Inflammatory macrophage (primary cell): ENCODE measurements at regions not wholly inside any gene's neighbourhood (a gene's known extent, or its start where the extent isn't known, plus 50 kb on each side); places are given as distances from the start of the nearest gene placed in this dataset.
A peak's percentile ranks its signal among the peaks of the same experiment; 100 is the strongest.
"Not testable (repeated sequence)": the region's sequence is repeated elsewhere in the genome, so short reads cannot be mapped to it uniquely, and the experiment has no call there.

Experiments
- DNase-seq, 2 donors: peaks; one replicate each; pipeline ENCODE4 v3.0.0-alpha.2; 2020 to 2022

DNA sequence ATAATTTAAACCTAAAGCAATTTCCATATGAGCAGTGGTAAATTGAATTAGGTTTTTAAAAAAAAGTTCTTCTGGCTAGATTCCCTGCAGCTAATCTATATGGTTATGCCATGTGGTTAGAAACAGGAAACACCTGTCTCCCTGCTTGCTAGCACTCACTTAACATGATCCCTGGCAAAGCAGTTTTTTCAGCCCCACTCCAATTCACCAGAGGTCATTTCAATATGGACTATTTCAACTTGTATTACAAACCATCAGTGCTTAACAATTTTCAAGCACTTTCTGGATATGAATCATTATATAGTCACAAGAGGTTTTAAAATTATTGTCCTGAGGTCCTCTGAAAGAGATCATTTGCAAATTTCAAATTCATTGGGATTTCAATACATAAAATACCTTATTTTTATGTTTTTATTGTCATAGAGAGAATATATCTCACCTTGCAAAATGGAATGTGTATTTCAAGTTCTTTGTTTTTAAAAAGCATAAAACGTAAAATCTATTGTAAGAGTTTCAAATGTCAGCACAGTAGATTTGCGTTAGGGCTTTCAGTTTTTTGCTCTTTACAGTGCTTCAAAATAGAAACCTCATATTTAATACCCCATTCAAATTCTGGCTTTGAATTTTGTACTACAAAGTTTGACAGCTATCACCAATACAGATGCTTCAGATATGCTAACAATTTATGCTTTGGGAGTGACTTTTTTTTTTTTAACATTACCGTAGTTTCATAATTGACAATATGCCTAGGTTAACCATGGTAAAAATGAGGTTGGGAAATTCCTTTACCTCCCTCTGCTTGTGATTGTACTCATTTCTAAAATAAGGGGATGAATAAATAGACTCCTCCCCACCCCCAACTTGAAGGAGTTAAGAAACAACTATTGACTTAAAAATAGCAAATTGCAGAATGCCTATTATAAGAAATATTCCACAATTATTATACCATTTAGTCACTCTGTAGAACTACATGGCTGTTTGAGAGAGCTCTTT is 117.5 kb upstream of the HGF start:
- DNase-seq, result no peak

DNA sequence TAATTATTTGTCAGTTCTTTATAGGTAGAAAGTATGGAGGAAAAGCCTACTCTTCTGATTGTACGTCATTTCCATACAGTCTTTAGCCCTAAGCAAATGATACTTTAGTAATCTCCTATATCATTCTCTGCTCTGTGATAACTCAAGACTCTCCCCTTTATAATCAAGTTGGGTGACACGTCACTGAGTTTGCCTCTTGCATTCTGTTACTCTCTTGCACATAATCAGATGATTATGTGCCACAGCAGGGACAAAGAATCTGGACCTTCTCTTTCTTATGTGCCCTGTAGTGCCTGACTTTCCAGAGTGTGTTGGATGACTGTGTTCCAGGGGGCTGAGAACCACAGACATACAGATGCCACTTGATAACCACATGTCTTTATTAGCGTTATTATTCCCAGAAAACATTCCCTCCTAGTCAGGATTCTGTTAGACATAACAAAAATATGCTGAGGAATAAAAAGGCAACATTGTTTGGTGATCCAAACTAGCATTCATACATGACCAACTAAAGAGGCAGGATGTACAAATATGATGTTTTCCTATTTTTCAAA is 116.4 kb upstream of the HGF start:
- no peak for DNase-seq

DNA sequence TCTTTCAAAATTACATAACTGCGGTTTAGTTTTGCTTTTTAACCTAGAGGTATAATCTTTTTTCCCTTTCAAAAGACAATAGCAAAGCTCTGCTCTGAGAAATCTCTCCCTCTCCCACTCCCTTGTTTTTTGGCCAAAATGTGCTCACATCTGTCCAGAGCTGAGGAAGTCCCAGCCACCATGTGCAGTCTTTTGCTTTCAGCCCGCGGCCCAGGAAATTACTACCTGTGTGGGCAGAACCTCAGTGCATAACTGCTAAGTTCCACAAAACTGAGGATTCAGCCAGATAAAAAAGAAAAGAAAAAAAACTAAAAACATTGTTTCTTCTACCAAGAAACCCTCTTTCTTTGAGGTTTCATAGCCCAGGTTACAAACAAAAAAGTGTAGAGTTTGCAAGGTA is 115.0 kb upstream of the HGF start:
- DNase-seq, result peak in 1 of 2 donors; percentile 36

DNA sequence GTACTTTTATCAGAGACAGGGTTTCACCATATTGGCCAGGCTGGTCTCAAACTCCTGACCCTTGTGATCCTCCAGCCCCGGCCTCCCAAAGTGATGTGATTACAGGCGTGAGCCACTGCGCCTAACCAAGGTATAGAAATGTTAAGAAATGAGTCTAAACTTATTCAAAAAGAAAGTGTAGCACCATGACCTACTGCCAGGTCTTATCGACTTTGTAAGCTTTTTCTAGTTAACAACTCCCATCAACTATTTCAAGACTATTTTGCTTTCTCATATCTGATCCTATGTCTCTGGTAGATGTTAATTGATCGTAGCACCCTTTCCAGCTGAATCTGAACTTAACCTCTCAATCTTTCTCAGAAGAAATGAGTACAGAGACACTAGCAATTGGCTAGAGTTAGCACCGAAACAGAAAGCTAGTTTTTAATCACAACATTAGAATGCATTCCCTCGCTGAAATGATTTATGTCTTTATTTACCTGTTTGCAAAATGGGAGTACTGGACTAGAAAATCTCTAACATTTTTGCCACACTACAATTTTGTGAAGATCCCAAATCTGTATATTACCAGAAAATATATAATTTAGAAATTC is 114.0 kb upstream of the HGF start:
- no peak for DNase-seq

DNA sequence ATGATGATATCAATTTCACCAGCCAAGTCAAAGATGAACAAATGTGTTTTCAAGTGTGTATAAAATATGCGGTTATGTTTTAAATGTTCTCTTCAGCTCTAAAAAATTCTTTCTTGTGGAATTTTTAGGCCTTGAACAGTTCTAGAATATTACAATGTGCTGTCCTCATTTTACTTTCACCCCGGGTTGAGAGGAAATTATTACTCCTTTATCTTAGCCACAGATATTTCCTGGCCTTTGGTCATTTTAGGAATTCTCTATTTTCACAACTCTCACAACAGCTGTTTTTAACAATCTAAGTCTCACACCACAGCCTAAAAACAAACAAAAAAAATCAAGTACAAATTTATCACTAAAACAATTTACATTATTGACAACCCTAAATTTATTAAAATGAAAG is 112.2 kb upstream of the HGF start:
- DNase-seq, result no peak

DNA sequence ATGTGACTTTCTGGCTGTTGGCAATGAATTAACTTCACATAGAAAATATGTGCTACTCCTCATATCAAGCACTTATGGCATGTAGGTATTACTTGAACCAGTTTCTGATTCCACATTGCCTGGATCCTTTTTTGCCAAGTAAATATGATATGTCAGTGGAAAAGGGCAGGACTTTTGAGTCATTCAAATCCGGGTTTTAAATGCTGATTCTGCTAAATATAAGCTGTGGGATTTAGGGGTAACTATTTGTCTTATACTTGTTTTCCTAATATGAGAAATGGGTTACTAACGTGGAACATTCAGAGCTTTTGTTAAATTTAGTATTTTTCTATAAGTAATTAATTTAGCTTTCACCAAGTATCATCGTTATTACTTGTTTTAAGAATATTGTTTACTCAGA is 108.0 kb upstream of the HGF start:
- no peak for DNase-seq

DNA sequence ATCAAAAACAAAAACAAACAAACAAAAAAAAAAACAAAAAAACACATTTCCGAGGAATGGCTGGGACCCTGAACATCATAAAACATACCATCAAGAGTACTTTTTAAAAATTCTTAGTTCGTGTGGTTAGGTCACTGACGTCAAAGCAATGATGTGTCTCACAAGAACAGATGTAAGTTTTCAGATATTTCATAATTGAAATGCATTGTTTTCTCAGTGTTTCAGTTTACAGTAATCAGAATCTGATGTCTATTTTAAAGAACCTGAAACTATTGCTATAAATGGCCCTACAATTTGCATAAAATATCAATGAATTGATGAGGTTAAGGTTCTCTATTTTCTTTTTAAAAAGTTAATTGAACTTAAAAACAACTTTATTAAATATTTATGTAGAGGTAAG is 103.7 kb upstream of the HGF start:
- no peak for DNase-seq

DNA sequence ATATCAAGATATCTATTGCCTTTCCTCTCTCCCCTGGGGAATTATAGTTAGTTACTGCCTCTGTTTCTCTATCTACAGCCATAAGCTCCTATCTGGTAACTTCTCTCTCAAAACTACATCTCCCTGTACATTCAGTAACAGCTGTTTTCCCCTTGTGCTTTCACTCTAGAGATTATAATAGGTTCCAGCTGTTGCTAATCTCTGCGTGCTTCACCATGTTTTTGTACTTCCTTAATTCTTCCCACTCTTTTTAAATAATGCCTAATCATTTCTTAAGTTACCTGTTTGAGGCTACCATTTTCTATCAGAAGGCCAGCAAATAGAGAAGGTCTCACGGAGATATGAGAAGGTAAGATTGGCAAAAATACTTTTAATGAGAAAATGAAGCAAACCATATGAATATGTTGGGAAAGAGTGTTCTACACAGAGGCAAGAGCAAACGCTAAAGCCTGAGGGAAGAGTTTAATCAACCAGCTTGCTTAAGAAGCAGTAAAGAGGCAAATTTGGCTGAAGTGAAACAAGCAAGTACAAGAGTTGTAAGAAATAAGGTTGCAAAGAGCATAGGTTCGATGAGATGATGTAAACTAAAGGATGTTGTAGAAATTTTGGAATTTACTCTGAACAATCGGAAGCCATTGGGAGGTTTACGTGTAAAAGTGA is 101.9 kb upstream of the HGF start:
- DNase-seq, result no peak

DNA sequence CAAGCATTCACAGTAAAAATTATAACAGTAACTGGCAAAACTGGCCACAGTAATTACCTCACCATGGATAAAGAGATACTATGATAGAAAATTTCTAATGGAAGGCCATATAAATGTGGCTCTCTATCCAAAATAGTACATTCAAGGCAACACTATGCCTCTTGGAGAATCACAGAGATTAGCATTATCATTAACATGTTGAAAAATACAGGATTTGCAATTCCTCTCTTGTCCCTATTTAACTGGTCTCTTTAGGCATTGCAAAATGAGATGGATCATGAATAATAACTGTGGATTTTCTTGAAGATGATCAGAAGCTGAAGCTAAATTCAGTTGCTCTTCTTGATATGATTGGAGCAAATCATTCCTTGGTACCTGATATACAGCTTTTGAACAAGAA is 100.8 kb upstream of the HGF start:
- DNase-seq, result no peak

DNA sequence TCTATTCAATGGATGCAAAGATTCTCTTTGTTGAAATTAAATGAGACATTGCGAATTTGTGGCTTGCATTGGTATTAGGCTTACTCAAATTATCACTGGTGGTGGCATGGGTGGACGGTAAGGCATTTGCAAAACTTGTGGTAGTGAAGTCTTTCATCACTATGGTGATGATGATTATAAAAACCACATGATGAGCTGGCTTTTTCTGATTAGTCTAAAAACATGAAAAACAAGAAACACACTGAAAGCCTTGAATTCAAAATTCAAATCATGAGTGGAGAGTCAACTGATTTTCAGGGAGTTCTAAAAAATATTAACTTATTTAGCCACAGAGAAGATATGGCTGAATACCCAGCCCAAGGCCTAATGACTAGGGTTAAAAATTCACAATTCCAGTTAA is 99.8 kb upstream of the HGF start:
- no peak for DNase-seq

DNA sequence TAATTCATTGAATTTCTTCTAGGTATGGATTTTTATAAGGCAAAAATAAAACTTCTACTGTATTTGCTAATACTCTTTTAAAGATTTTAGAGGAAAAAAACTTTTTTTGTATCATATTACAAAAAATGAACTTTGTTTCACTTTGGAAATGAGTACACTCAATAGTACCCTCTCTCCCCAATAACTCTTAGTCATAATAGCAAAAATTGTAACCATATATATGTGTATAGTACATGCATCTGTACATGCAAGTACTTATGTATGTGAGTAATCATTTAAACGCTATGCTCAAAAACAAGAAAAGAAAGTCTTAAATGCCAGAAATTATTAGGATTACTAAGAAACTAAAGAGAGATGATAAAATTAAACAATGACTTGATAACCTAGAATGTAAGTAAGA is 95.9 kb upstream of the HGF start:
- no peak for DNase-seq

DNA sequence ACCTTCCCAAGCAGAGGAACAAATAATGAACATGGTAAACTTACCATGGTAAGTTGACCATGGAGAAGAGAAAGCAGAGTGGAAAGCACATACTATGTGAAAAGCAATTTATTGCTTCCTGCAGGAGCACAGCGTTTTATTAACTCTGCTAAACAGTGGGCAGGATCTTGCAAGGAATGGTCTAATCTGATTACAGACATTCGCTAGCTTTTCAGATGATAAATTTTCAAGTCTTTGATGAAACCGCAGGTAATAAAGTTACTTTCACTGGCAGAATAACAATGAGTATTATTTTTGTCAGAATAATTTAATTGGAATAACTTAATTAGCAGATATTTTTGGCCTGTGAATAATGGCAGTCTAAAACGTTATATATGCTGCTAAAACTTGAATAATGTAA is 89.6 kb upstream of the HGF start:
- no peak for DNase-seq

DNA sequence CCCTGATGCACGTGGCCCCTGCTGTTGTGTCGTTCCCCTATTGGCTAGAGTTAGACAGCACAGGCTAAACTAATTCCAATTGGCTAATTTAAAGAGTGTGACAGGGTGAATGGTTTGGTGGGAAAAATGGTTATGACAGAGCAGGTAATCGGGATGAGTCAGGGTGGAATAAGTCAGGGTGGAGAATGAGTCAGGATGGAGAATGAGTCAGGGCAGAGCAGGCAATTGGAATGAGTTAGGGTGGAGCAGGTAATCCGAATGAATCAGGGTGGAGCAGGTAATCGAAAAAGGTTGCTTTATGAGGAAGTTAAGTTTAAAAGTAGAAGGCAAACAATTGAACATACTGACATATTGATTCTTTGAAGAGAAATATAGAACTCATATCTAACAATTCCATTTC is 89.0 kb upstream of the HGF start:
- DNase-seq, result not testable (repeated sequence)

DNA sequence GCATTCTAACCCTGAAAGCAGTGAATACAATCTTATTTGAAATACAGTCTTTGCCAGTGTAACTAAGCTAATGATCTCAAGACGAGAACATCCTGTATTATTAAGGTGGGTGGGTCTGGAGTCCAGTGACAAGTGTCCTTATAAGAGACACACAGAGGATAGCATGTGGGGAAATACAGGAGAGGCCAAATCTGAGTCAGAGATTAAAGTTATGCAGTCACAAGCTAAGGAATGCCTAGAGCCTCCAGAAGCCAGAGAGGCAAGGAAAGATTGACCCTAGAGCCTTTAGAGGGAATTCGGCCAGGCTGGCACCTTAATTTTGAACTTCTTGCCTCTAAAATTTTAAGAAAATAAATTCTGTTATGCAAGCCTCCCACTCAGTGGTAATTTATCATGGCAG is 87.5 kb upstream of the HGF start:
- no peak for DNase-seq

DNA sequence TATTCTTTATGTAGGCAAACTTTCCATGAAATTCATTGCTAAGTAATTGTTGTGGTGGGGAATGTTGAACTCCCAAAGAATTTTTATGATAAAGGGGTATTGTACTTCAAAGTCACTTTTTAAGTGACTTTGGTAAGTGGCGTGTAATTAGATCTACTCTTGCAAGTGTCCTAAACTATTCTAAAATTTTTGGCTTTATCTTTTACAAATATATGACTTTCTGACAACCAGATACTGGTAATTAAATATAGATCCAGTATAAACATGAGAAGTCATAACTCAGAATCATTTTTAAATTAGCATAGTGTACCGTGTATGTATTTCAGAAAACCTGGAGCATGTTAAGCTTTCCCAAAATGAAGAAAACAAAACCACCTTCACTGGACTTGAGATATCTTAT is 84.7 kb upstream of the HGF start:
- no peak for DNase-seq

DNA sequence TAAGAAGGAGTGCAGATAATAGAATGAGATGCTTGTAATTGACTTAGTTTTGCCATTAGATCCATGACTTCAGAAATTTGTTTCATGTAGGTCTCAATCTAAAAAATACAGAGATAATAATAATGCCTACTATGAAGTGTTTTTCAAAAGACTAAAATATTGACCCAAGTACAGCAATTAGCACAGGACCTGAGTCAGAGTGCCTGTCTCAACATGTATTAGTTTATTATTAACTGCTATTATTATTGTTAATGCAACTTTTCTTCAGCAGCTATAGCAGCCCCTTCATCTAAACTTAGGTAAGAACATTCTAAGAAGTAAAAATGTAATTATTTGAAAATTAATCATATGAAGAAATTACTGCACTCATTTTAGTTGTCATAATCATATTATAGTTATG is 82.9 kb upstream of the HGF start:
- DNase-seq, result no peak

DNA sequence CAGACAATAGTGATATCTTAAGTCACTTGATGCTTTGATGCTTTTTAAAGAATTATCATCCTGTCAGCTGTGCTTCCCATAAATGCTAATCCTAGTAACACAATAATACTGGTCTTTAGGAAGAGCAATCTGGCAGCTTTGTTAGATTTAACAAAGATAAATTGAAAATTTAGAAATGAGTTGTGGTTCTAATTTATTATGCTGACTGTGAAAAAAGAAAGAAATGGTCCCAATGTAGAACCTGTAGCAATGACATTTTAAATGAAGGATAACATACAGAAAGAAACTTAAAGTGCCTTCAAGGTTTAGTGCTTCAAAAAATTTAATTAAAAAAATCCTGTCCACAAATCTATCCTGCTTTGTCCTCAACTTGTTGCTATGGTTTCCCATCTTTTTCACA is 81.6 kb upstream of the HGF start:
- no peak for DNase-seq

DNA sequence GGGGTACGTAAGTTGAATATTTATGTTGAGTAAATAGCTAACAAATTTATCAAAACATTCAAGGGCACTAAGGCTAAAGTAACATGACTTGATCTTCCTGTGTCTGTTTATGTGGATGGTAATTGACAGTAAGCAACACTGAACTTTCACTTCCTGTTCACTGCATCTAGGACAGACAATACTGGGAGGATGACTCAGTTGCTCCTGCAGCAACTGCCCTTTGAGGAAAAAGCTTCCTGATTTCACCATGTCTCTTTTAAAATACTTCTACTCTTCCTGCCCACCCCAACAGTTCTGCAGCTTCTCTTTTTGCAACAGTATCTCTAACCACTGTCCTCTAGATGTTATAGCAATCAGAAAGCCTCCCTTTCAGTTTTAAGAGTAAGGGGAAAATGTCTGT is 76.6 kb upstream of the HGF start:
- DNase-seq, result peak; percentile 95 to 96

DNA sequence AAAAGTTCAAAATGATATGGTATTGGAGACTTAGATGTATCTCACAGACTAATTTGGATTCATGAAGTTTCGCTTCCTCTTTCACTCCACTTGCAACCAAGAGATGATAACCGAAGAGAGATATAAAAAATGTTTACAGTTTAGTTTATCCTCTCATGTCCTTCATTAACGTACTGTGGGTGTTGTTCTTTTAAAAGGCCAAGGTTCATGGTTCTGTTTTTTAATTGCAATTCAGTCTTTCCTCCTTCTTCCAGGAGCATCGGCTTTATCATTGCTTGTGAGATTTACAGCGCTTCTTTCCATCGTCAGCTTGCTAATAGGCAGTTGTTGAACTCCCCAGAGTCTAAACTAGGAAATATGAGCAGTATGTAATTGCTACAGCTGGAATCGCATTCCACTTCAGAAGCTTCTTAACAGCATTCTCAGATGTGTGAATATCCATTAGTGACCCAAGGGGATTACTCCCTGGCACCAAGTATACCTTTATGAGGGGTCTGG is 75.9 kb upstream of the HGF start:
- peak; percentile 43 to 57 for DNase-seq

DNA sequence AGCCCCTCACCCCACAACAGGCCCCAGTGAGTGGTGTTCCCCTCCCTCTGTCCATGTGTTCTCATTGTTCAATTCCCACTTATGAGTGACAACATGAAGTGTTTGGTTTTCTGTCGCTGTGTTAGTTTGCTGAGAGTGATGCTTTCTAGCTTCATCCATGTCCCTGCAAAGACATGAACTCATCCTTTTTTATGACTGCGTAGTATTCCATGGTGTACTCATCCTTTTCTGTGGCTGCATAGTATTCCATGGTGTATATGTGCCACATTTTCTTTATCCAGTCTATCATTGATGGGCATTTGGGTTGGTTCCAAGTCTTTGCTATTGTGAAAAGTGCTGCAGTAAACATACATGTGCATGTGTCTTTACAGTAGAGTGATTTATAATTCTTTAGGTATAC is 73.8 kb upstream of the HGF start:
- not testable (repeated sequence) for DNase-seq

DNA sequence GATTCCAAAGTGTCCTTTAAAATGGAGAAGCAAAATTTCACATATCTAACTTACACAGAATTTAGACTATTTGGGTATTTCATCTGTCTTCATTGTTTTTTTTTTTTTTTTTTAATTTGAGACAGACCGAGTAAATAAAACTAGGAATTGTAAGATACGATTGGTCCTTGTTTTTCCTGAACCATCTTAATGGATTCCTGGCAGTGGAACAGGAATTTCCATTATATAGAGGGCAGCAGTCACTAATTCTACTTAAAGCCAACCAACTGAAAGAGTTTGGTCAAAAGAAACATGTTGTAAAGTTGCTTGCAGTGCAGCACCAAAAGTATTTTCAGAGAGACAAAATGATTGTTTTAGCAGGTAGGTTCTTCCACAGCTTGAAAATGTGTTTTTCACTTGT is 72.5 kb upstream of the HGF start:
- no peak for DNase-seq

DNA sequence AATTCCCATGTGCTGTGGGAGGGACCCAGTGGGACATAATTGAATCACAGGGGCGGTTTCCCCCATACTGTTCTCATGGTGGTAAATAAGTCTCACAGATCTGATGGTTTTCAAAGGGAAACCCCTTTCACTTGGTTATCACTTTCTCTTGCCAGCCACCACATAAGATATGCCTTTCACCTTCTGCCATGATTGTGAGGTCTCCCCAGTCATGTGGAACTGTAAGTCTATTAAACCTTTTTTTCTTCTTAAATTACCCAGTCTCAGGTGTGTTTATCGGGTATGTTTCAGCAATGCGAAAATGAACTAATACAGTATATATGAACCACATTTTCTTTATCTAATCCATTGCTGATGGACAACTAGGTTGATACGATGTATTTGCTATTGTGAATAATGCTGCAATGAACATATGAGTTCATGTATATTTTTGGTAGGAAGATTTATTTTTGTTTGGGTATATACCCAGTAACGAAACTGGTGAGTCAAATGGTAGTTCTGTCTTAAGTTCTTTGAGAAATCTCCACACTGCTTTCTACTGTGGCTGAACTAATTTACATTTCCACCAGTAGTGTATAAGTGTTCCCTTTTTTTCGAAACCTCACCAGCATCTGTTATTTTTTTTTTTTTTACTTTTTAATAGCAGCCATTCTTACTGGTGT is 70.0 kb upstream of the HGF start:
- peak; percentile 52 to 76 for DNase-seq

DNA sequence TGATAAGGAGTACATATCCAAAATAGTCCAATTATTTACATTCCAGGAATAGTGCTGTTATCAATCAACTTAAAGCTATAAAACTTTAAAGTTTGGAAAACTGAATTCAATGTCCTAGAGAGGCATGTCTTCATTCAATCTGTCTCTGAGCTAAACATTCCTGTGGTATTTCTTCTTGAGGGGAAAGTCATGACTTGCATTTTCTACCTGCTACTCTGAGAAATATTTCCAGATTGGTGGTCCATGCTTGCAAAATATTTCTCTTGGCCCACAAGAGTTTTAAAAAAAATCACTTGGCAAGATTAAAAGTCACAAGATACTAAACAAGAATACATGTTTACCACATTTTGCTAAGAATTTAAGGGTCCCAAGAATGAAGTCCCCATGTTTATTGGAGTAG is 63.6 kb upstream of the HGF start:
- no peak for DNase-seq
